K562 (cell line): ENCODE measurements at regions not wholly inside any gene's neighbourhood (a gene's known extent, or its start where the extent isn't known, plus 50 kb on each side); places are given as distances from the start of the nearest gene placed in this dataset.

Source experiments
- ATAC-seq: fragments of 200-7000 bp; cut with Tn5 transposase; 3 replicates; pipeline ENCODE4 v1.9.1; 2020; ENCODE audit warnings: moderate library complexity
- BruUV-seq: library from RNA; stranded (reverse); fragments of 400-500 nt; replicated peaks from 2 replicates; lab custom pipeline; 2021; lab: Mats Ljungman, UMichigan
- CTCF ChIA-PET: fragments of 300-600 bp; formaldehyde crosslinking; extraction: SDS; loops from one replicate; lab custom pipeline; 2021; ENCODE audit warnings: low intra/inter-chr PET ratio; lab: Yijun Ruan, JAX
- POLR2A ChIA-PET: fragments of 300-600, 350-650 bp; sonication (Branson Sonifier 250); formaldehyde crosslinking; extraction: SDS; loops from one replicate; lab custom pipeline; 2021; ENCODE audit warnings: antibody characterized with exemption, inconsistent platforms; lab: Yijun Ruan, JAX
- DNase-seq, 4 experiments: peaks; one replicate each; pipeline versions ENCODE4 v3.0.0 to v3.0.0-alpha.2; 2011 to 2018; ENCODE audit warnings: low spot score in 3 of 4, mixed read lengths in 3 of 4; ENCODE audit errors: extremely low read depth in 1 of 4
- FAIRE-seq: peaks from 2 replicates; lab custom pipeline; 2011; peaks lifted over from hg19 to GRCh38; lab: Jason Lieb, UNC
- H2AFZ ChIP-seq: 2 replicates; pipeline ENCODE4 v1.6.0; 2011; ENCODE audit warnings: low read depth, low read length, control low read depth, inconsistent platforms
- H3K27ac ChIP-seq: fragments of 200-600 bp; 3 replicates; pipeline ENCODE4 v1.8.0; 2011; ENCODE audit warnings: low read depth, mild to moderate bottlenecking, control low read depth, inconsistent platforms, low read length, moderate library complexity, mixed read lengths; ENCODE audit errors: extremely low read depth
- H3K27me3 ChIP-seq, 2 experiments: fragments of 300-600 bp in 1 of 2; 2 replicates in 1 of 2; 3 replicates in 1 of 2; pipeline versions ENCODE4 v1.6.0 to v1.8.0; 2011; ENCODE audit warnings: inconsistent platforms in 2 of 2, low read length in 2 of 2, mild to moderate bottlenecking in 1 of 2, mixed read lengths in 1 of 2, moderate library complexity in 1 of 2; ENCODE audit not compliant: control insufficient read depth in 2 of 2, insufficient read depth in 2 of 2
- H3K36me3 ChIP-seq: fragments of 300-600 bp; 3 replicates; pipeline ENCODE4 v1.8.0; 2011; ENCODE audit warnings: mild to moderate bottlenecking, low read length, inconsistent platforms; ENCODE audit not compliant: control insufficient read depth, insufficient read depth
- H3K4me1 ChIP-seq, 2 experiments: fragments of 200-600 bp in 1 of 2; replicated peaks in 1 of 2; 2 replicates in 1 of 2; 3 replicates in 1 of 2; pipeline versions ENCODE4 v1.5.1 to v1.8.0; 2011; ENCODE audit warnings: inconsistent platforms in 2 of 2, low read length in 2 of 2, mild to moderate bottlenecking in 1 of 2, mixed read lengths in 1 of 2, moderate library complexity in 1 of 2; ENCODE audit not compliant: control insufficient read depth in 2 of 2, insufficient read depth in 2 of 2
- H3K4me2 ChIP-seq: 2 replicates; pipeline ENCODE4 v1.6.1; 2011; ENCODE audit warnings: low read length, control low read depth, inconsistent platforms, mixed read lengths; ENCODE audit not compliant: insufficient read depth
- H3K4me3 ChIP-seq: fragments of 200-600 bp; sonication (generic), shearing (Covaris generic); 2 replicates; pipeline ENCODE4 v1.5.1; 2016; ENCODE audit warnings: control low read depth, inconsistent platforms
- H3K79me2 ChIP-seq: fragments of 200-600 bp; 3 replicates; pipeline ENCODE4 v1.8.0; 2011; ENCODE audit warnings: low read length, inconsistent platforms; ENCODE audit not compliant: control insufficient read depth, insufficient read depth
- H3K9ac ChIP-seq, 2 experiments: 2 replicates each; pipeline versions ENCODE4 v1.6.0 to v1.6.1; 2011; ENCODE audit warnings: low read depth in 2 of 2, low read length in 2 of 2, control low read depth in 1 of 2, inconsistent platforms in 1 of 2, mild to moderate bottlenecking in 1 of 2, mixed read lengths in 1 of 2; ENCODE audit not compliant: insufficient read depth in 1 of 2
- H3K9me1 ChIP-seq: one replicate; pipeline ENCODE4 v1.6.0; 2011; ENCODE audit warnings: inconsistent platforms, mild to moderate bottlenecking, low read length, moderate library complexity; ENCODE audit not compliant: control insufficient read depth, insufficient read depth
- H3K9me3 ChIP-seq: replicated peaks from 2 replicates; pipeline ENCODE4 v1.5.1; 2011; ENCODE audit warnings: low read depth, low read length, inconsistent platforms; ENCODE audit not compliant: control insufficient read depth, insufficient read depth
- H4K20me1 ChIP-seq: replicated peaks from 2 replicates; pipeline ENCODE4 v1.6.1; 2011; ENCODE audit warnings: low read length, inconsistent platforms, mixed read lengths; ENCODE audit not compliant: control insufficient read depth, insufficient read depth
- FOXA3 ChIP-seq, 2 experiments: fragments of 450-650 bp in 1 of 2; sonication (generic) in 1 of 2; formaldehyde crosslinking; IDR thresholded peaks in 1 of 2; conservative IDR thresholded peaks in 1 of 2; 2 replicates each; pipeline versions ENCODE4 v1.4.0 to v1.8.0; 2020 to 2022; ENCODE audit warnings: mild to moderate bottlenecking in 2 of 2, missing genetic modification reagents in 1 of 2
- HDAC1 ChIP-seq, 2 experiments: fragments of 450-650 bp; IDR thresholded peaks; 2 replicates each; pipeline ENCODE4 v1.6.1; 2016 to 2017; ENCODE audit warnings: inconsistent platforms in 1 of 2, mild to moderate bottlenecking in 1 of 2, moderate library complexity in 1 of 2
- HDAC3 ChIP-seq: fragments of 450-650 bp; IDR thresholded peaks from 2 replicates; pipeline ENCODE4 v1.6.1; 2018; ENCODE audit warnings: borderline replicate concordance, mild to moderate bottlenecking, moderate library complexity; ENCODE audit not compliant: partially characterized antibody
- HMG20B ChIP-seq: fragments of 250-450 bp; sonication (Bioruptor Pico); IDR thresholded peaks from 2 replicates; pipeline ENCODE4 v1.5.0; 2021; ENCODE audit warnings: mild to moderate bottlenecking
- KLF10 ChIP-seq: fragments of 250-450 bp; sonication (Bioruptor Pico); IDR thresholded peaks from 2 replicates; pipeline ENCODE4 v1.6.1; 2021; ENCODE audit warnings: matching md5 sums
- MYNN ChIP-seq, 2 experiments: sonication (generic); formaldehyde crosslinking in 1 of 2; IDR thresholded peaks; 2 replicates each; pipeline versions ENCODE4 v1.5.0 to v1.6.1; 2016 to 2020; ENCODE audit warnings: antibody characterized with exemption in 1 of 2, missing genetic modification reagents in 1 of 2
- POLR3G ChIP-seq: IDR thresholded peaks from 2 replicates; pipeline ENCODE4 v1.6.1; 2011; ENCODE audit not compliant: insufficient read length, insufficient replicate concordance; ENCODE audit errors: extremely low read depth
- WGBS: fragments of 100-300 bp; shearing (Covaris generic); methylation state at CpG from one replicate; pipeline ENCODE4 v1.1.6; 2016; ENCODE audit warnings: low coverage, mixed read lengths; ENCODE audit not compliant: insufficient coverage; ENCODE audit errors: missing lambda C conversion rate; 5-methylcytosine and 5-hydroxymethylcytosine counted together
- in situ Hi-C: fragments of 300-500 bp; cut with MboI; formaldehyde crosslinking; loops from 4 replicates; pipeline ENCODE4 v1.15.0; 2018; ENCODE audit warnings: inconsistent platforms, mixed read lengths
- intact Hi-C: fragments of 100-400 bp; cut with micrococcal nuclease; formaldehyde crosslinking; loops from 2 replicates; pipeline ENCODE4 v1.14.2; 2022

DNA sequence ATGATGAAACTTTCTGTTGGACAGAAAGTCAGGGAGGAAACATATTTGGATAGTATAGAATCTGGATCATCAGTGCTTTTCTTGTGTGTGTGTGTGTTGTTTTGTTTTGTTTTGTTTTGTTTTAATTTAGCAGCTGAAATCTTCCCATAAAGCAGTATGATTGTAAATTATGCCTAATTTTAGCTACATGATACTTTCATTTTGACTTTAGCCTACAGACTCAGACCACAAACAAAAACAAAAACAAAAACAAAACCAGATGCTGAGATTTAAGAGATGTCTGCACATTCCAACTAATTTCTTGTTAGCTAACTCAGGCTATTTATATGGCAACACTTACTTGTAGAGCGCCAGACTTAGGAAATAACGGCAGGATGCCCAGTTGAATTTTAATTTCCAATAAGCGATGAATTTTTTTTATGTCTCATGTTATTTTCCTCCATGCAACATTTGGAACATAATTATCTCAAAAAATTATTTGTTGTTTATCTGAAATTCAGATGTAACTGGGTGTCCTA, 119.5 kb upstream of the TRPC7 start:
- ATAC-seq (no peak), FAIRE-seq (no peak), DNase-seq (no peak)
- Histone ChIP-seq H3K4me2 (no peak overlapping the region), H3K27ac (no peak overlapping the region), H4K20me1 (peaks cover 12% of the 10 kb centered on the region), H2AFZ (no peak overlapping the region), H3K4me1 (no peaks in the 10 kb centered on the region), H3K27me3 (no peaks in the 10 kb centered on the region), H3K4me3 (no peak overlapping the region), H3K9ac (no peak overlapping the region), H3K79me2 (peaks cover 53% of the 10 kb centered on the region; the same call in 2 of the 3 replicates), H3K9me1 (no peaks in the 10 kb centered on the region), H3K9me3 (no peaks in the 10 kb centered on the region), H3K36me3 (peaks cover 12% of the 10 kb centered on the region; the same call in 2 of the 3 replicates)
- no TSS peak for BruUV-seq
- ChIA-PET CTCF (no interaction called here), POLR2A (interaction anchor here (0.7 to 1.1 kb wide), 3 partner anchors 14 to 31 kb away, joined by 3 to 4 read pairs (median 3); no protein-coding TSS in a partner anchor)
- in situ Hi-C loops = no loop called here
- TF ChIP-seq KLF10 (CRISPR knock-in tag) (no peak), HDAC3 (no peak), MYNN (IDR thresholded peaks at IDR 0.05) (no peak), MYNN (CRISPR knock-in tag; IDR thresholded peaks at IDR 0.05) (no peak), POLR3G (no peak), HDAC1 (IDR thresholded peaks at IDR 0.05) (no peak), HMG20B (CRISPR knock-in tag) (no peak), FOXA3 (CRISPR knock-in tag; conservative IDR thresholded peaks at IDR 0.05 in 1 of 2, IDR thresholded peaks at IDR 0.05 in 1 of 2) (no peak)
- intact Hi-C loops = no loop called here
- WGBS = 95% methylated on average over 3 of the region's 3 CpGs
